ENCODE measurements at regions not wholly inside any gene's neighbourhood (a gene's known extent, or its start where the extent isn't known, plus 50 kb on each side); places are given as distances from the start of the nearest gene placed in this dataset.

DNA sequence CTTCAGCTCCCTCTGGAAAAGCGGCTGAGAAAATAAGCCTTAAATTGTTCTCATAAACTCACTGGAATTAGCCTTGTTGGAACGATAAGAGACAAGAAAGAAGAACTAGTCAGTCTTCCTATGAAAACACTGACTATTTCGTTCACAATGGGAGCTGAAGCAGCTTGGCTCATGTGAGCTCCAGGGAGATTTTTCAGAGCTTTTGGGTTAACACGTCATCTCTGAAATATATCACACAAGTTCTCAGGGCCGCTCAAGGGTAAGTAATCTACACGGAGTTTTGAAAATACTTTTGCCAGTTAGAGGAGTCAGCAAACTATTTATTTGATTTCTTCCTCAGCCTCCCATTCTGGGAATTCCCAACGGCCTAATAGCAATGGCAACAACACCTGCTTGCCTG lies 316.2 kb upstream of the MGAT5 start:
- ATAC-seq (no peak), FAIRE-seq (no peak), DNase-seq (ENCODE audit: extremely low read depth in 1 of 4, low spot score in 3 of 4) (no peak)
- H3K36me3 ChIP-seq (ENCODE audit: control insufficient read depth, insufficient read depth, low read length): no peaks in the 10 kb centered on the region
- H3K27ac ChIP-seq (ENCODE audit: extremely low read depth, low read depth, low read length): no peak overlapping the region
- intact Hi-C loops (cut with micrococcal nuclease) (no loop called here), in situ Hi-C loops (cut with MboI) (no loop called here)
- WGBS (ENCODE audit: insufficient coverage, low coverage, missing lambda C conversion rate): 1% methylated on average over 7 of the region's 7 CpGs
- ChIA-PET POLR2A (no interaction called here), CTCF (ENCODE audit: low intra/inter-chr PET ratio) (no interaction called here)
- no peak overlapping the region for H2AFZ ChIP-seq (ENCODE audit: low read depth, low read length)
- H3K79me2 ChIP-seq (ENCODE audit: control insufficient read depth, insufficient read depth, low read length): no peaks in the 10 kb centered on the region
- 0 out of 2 replicates have a peak, but pooled peaks cover 3% of the 10 kb centered on the region for H4K20me1 ChIP-seq (replicated peaks; ENCODE audit: control insufficient read depth, insufficient read depth, low read length)
- no peaks in the 10 kb centered on the region for H3K9me3 ChIP-seq (replicated peaks; ENCODE audit: control insufficient read depth, insufficient read depth, low read depth, low read length)
- H3K9ac ChIP-seq (ENCODE audit: insufficient read depth in 1 of 2, low read depth in 2 of 2, low read length in 2 of 2): no peak overlapping the region
- H3K4me3 ChIP-seq: no peak overlapping the region
- BruUV-seq (replicated peaks): no TSS peak
- H3K4me1 ChIP-seq (replicated peaks in 1 of 2; ENCODE audit: control insufficient read depth in 2 of 2, insufficient read depth in 2 of 2, low read length in 2 of 2): no peaks in the 10 kb centered on the region
- H3K4me2 ChIP-seq (ENCODE audit: insufficient read depth, low read length): no peak overlapping the region
- H3K9me1 ChIP-seq (ENCODE audit: control insufficient read depth, insufficient read depth, low read length): no peaks in the 10 kb centered on the region
- no peaks in the 10 kb centered on the region; a peak in 1 of 5 replicates for H3K27me3 ChIP-seq (ENCODE audit: control insufficient read depth in 2 of 2, insufficient read depth in 2 of 2, low read length in 2 of 2)
- TF ChIP-seq, protein P1, sequence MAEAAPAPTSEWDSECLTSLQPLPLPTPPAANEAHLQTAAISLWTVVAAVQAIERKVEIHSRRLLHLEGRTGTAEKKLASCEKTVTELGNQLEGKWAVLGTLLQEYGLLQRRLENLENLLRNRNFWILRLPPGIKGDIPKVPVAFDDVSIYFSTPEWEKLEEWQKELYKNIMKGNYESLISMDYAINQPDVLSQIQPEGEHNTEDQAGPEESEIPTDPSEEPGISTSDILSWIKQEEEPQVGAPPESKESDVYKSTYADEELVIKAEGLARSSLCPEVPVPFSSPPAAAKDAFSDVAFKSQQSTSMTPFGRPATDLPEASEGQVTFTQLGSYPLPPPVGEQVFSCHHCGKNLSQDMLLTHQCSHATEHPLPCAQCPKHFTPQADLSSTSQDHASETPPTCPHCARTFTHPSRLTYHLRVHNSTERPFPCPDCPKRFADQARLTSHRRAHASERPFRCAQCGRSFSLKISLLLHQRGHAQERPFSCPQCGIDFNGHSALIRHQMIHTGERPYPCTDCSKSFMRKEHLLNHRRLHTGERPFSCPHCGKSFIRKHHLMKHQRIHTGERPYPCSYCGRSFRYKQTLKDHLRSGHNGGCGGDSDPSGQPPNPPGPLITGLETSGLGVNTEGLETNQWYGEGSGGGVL (CRISPR knock-in tag; IDR thresholded peaks at IDR 0.05): no peak
- TF ChIP-seq LEF1 (IDR thresholded peaks at IDR 0.05) (no peak), PTTG1 (tag; IDR thresholded peaks at IDR 0.05; ENCODE audit: low read depth) (no peak), TAF7 (tag; IDR thresholded peaks at IDR 0.05) (no peak), BRD4 (IDR thresholded peaks at IDR 0.05) (no peak), HCFC1 (IDR thresholded peaks at IDR 0.05; ENCODE audit: low read depth, low read length) (no peak), TGIF2 (CRISPR knock-in tag; IDR thresholded peaks at IDR 0.05) (no peak), MBD2 (IDR thresholded peaks at IDR 0.05; ENCODE audit: borderline replicate concordance, low read depth) (no peak), MYBL2 (IDR thresholded peaks at IDR 0.05; ENCODE audit: low read depth) (no peak), MYBL2 (CRISPR knock-in tag; IDR thresholded peaks at IDR 0.05; ENCODE audit: borderline replicate concordance) (no peak), TSC22D4 (tag; IDR thresholded peaks at IDR 0.05) (no peak), KLF13 (tag; IDR thresholded peaks at IDR 0.05; ENCODE audit: borderline replicate concordance, low read depth) (no peak), SP2 (IDR thresholded peaks at IDR 0.05; ENCODE audit: extremely low read depth, low read depth, low read length, poor library complexity, severe bottlenecking) (no peak), ZNF384 (IDR thresholded peaks at IDR 0.05; ENCODE audit: low read depth, low read length) (no peak), SIN3A (IDR thresholded peaks at IDR 0.05; ENCODE audit: borderline replicate concordance in 2 of 2, control insufficient read depth in 1 of 2, low read depth in 2 of 2, low read length in 2 of 2) (no peak), HNRNPH1 (optimal IDR thresholded peaks at IDR 0.05; ENCODE audit: low read depth, low read length) (no peak)
- TF ChIP-seq, protein P2, sequence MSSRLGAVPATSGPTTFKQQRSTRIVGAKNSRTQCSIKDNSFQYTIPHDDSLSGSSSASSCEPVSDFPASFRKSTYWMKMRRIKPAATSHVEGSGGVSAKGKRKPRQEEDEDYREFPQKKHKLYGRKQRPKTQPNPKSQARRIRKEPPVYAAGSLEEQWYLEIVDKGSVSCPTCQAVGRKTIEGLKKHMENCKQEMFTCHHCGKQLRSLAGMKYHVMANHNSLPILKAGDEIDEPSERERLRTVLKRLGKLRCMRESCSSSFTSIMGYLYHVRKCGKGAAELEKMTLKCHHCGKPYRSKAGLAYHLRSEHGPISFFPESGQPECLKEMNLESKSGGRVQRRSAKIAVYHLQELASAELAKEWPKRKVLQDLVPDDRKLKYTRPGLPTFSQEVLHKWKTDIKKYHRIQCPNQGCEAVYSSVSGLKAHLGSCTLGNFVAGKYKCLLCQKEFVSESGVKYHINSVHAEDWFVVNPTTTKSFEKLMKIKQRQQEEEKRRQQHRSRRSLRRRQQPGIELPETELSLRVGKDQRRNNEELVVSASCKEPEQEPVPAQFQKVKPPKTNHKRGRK (tag; IDR thresholded peaks at IDR 0.05): no peak
- TF ChIP-seq, protein P3, sequence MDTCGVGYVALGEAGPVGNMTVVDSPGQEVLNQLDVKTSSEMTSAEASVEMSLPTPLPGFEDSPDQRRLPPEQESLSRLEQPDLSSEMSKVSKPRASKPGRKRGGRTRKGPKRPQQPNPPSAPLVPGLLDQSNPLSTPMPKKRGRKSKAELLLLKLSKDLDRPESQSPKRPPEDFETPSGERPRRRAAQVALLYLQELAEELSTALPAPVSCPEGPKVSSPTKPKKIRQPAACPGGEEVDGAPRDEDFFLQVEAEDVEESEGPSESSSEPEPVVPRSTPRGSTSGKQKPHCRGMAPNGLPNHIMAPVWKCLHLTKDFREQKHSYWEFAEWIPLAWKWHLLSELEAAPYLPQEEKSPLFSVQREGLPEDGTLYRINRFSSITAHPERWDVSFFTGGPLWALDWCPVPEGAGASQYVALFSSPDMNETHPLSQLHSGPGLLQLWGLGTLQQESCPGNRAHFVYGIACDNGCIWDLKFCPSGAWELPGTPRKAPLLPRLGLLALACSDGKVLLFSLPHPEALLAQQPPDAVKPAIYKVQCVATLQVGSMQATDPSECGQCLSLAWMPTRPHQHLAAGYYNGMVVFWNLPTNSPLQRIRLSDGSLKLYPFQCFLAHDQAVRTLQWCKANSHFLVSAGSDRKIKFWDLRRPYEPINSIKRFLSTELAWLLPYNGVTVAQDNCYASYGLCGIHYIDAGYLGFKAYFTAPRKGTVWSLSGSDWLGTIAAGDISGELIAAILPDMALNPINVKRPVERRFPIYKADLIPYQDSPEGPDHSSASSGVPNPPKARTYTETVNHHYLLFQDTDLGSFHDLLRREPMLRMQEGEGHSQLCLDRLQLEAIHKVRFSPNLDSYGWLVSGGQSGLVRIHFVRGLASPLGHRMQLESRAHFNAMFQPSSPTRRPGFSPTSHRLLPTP (IDR thresholded peaks at IDR 0.05; ENCODE audit: borderline replicate concordance, extremely low read depth, insufficient read length): no peak
